ENCODE measurements at regions not wholly inside any gene's neighbourhood (a gene's known extent, or its start where the extent isn't known, plus 50 kb on each side); places are given as distances from the start of the nearest gene placed in this dataset.

DNA sequence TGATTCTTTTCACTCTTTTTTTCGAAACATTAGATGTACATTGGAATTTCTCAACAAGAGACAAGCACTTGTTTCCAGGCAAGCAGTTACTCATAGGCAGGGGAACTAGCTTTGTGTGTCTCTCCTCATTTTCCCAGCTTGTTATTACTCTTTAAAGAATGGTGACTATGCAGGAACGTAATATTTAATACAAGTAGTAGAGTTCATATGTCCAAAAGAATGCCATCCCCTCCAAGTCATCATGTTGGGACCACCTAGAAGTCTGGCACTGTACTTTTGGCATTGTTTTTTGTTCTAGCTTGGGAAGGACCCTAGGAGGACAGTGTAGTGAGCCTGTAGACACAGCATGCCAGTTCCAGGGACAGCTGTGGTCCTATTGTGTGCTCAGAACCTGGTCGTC lies 650.7 kb downstream of the INHBA start:
- intact Hi-C loops (cut with micrococcal nuclease; ENCODE audit: unreplicated experiment): no loop called here
- Histone ChIP-seq H3K9me2 (ENCODE audit: insufficient read depth, low read length) (no peaks in the 10 kb centered on the region), H3K4me3 (ENCODE audit: low read depth, low read length, poor library complexity, severe bottlenecking) (no peak overlapping the region), H3K79me2 (ENCODE audit: insufficient read depth, low read depth, low read length) (no peaks in the 10 kb centered on the region), H3K27ac (ENCODE audit: low read depth, low read length, poor library complexity, severe bottlenecking) (no peak overlapping the region), H3K9me3 (ENCODE audit: low read length) (no peaks in the 10 kb centered on the region), H3K36me3 (ENCODE audit: insufficient read depth, low read length) (no peaks in the 10 kb centered on the region), H4K20me1 (ENCODE audit: insufficient read depth, low read length) (no peaks in the 10 kb centered on the region), H3K4me2 (ENCODE audit: low read length) (no peak overlapping the region), H3K4me1 (ENCODE audit: insufficient read depth, low read length, poor library complexity, severe bottlenecking) (no peaks in the 10 kb centered on the region), H2AFZ (ENCODE audit: low read length) (no peak overlapping the region)
- DNase-seq (ENCODE audit: low spot score): no peak
- POLR2A ChIA-PET: interaction anchor here (0.5 to 1.0 kb wide), 2 partner anchors 15 to 1761 kb away, joined by 3 to 5 read pairs; no protein-coding TSS in a partner anchor
- BruUV-seq (replicated peaks): no TSS peak
- CTCF ChIA-PET (ENCODE audit: unreplicated experiment): no interaction called here
- no peak for TF ChIP-seq EZH2phosphoT487 (IDR thresholded peaks at IDR 0.05; ENCODE audit: borderline replicate concordance, low read depth, low read length)
- TF ChIP-seq, protein P1, sequence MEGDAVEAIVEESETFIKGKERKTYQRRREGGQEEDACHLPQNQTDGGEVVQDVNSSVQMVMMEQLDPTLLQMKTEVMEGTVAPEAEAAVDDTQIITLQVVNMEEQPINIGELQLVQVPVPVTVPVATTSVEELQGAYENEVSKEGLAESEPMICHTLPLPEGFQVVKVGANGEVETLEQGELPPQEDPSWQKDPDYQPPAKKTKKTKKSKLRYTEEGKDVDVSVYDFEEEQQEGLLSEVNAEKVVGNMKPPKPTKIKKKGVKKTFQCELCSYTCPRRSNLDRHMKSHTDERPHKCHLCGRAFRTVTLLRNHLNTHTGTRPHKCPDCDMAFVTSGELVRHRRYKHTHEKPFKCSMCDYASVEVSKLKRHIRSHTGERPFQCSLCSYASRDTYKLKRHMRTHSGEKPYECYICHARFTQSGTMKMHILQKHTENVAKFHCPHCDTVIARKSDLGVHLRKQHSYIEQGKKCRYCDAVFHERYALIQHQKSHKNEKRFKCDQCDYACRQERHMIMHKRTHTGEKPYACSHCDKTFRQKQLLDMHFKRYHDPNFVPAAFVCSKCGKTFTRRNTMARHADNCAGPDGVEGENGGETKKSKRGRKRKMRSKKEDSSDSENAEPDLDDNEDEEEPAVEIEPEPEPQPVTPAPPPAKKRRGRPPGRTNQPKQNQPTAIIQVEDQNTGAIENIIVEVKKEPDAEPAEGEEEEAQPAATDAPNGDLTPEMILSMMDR (conservative IDR thresholded peaks at IDR 0.05; ENCODE audit: low read length): no peak

DNA sequence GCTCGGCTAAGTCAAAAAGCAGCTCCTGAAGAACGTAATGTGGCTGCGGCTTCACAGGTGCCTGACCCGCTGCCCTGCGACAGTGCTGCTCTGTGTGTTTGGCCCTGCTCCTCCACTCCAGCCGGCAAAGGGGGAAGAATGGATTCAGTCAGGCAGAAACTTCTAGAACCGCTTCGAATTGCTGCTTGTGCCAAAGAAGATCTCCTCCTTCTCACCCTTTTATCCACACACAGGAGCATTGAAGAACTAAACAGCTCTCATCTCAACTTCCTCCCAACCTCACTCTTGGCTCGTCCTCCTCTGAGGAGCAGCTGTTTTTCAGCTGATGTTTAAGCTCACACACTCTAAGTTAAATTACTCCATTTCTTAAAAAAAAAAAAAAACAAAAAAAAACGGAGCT lies 651.4 kb downstream of the INHBA start:
- no peaks in the 10 kb centered on the region for H4K20me1 ChIP-seq (ENCODE audit: insufficient read depth, low read length)
- H3K4me2 ChIP-seq (ENCODE audit: low read length): no peak overlapping the region
- no peaks in the 10 kb centered on the region for H3K79me2 ChIP-seq (ENCODE audit: insufficient read depth, low read depth, low read length)
- H3K9me3 ChIP-seq (ENCODE audit: low read length): no peaks in the 10 kb centered on the region
- H3K4me3 ChIP-seq (ENCODE audit: low read depth, low read length, poor library complexity, severe bottlenecking): no peak overlapping the region
- TF ChIP-seq, protein P1 (conservative IDR thresholded peaks at IDR 0.05; ENCODE audit: low read length): no peak
- no peak for TF ChIP-seq EZH2phosphoT487 (IDR thresholded peaks at IDR 0.05; ENCODE audit: borderline replicate concordance, low read depth, low read length)
- no TSS peak for BruUV-seq (replicated peaks)
- intact Hi-C loops (cut with micrococcal nuclease; ENCODE audit: unreplicated experiment): no loop called here
- ChIA-PET POLR2A (interaction anchor here (0.5 to 1.0 kb wide), 2 partner anchors 14 to 1760 kb away, joined by 3 to 5 read pairs; no protein-coding TSS in a partner anchor), CTCF (ENCODE audit: unreplicated experiment) (no interaction called here)
- DNase-seq (ENCODE audit: low spot score): no peak
- H3K4me1 ChIP-seq (ENCODE audit: insufficient read depth, low read length, poor library complexity, severe bottlenecking): no peaks in the 10 kb centered on the region
- H3K36me3 ChIP-seq (ENCODE audit: insufficient read depth, low read length): no peaks in the 10 kb centered on the region
- H2AFZ ChIP-seq (ENCODE audit: low read length): no peak overlapping the region
- H3K9me2 ChIP-seq (ENCODE audit: insufficient read depth, low read length): no peaks in the 10 kb centered on the region
- no peak overlapping the region for H3K27ac ChIP-seq (ENCODE audit: low read depth, low read length, poor library complexity, severe bottlenecking)

DNA sequence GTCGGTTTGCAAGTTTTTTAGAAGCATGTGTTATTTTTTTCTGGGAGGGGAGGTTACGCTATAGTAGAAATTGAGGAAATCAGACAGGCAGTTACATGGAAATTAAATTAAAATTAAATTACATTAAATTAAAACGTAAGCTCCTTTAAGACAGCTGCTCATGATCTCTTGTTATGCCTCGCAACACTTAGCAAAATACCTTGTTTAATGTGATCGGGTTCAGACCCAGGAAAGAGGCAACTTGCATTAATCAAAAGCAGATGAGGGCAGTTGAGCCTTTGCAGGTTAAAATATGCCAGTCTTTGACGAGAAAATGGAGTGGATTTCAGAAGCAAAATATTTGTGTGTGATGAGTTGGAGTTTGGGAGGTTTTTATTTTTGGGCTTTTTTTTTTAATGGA lies 651.8 kb downstream of the INHBA start:
- H3K4me3 ChIP-seq (ENCODE audit: low read depth, low read length, poor library complexity, severe bottlenecking): no peak overlapping the region
- DNase-seq (ENCODE audit: low spot score): no peak
- H3K27ac ChIP-seq (ENCODE audit: low read depth, low read length, poor library complexity, severe bottlenecking): no peak overlapping the region
- ChIA-PET CTCF (ENCODE audit: unreplicated experiment) (no interaction called here), POLR2A (interaction anchor here (1.0 kb wide), 1 partner anchor 14 kb away, joined by 5 read pairs; no protein-coding TSS in a partner anchor)
- BruUV-seq (replicated peaks): no TSS peak
- no peaks in the 10 kb centered on the region for H3K9me2 ChIP-seq (ENCODE audit: insufficient read depth, low read length)
- intact Hi-C loops (cut with micrococcal nuclease; ENCODE audit: unreplicated experiment): no loop called here
- no peak overlapping the region for H3K4me2 ChIP-seq (ENCODE audit: low read length)
- H2AFZ ChIP-seq (ENCODE audit: low read length): no peak overlapping the region
- no peaks in the 10 kb centered on the region for H3K9me3 ChIP-seq (ENCODE audit: low read length)
- no peak for TF ChIP-seq EZH2phosphoT487 (IDR thresholded peaks at IDR 0.05; ENCODE audit: borderline replicate concordance, low read depth, low read length)
- TF ChIP-seq, protein P1 (conservative IDR thresholded peaks at IDR 0.05; ENCODE audit: low read length): no peak
- no peaks in the 10 kb centered on the region for H3K36me3 ChIP-seq (ENCODE audit: insufficient read depth, low read length)
- no peaks in the 10 kb centered on the region for H4K20me1 ChIP-seq (ENCODE audit: insufficient read depth, low read length)
- H3K79me2 ChIP-seq (ENCODE audit: insufficient read depth, low read depth, low read length): no peaks in the 10 kb centered on the region
- H3K4me1 ChIP-seq (ENCODE audit: insufficient read depth, low read length, poor library complexity, severe bottlenecking): no peaks in the 10 kb centered on the region
